ENCODE measurements at regions not wholly inside any gene's neighbourhood (a gene's known extent, or its start where the extent isn't known, plus 50 kb on each side); places are given as distances from the start of the nearest gene placed in this dataset.

DNA sequence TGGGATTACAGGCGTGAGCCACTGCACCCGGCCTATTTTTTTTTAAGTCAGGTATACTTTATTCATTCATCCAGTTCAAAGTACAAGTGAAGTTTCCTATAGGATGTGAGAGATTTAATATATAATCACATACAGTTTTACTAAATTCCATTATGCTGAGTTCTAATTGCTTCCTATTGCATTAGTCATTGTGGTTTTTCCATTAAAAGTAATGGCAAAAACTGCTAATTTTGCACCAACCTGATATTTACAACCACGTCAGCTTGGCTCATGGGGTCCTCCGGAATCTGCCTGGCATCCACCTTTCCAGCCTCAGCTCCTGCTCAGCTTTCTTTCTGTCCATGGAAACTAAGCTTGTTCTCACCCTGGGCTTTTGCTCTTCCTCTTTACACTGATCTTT is 67.0 kb upstream of the CSRP2 start:
- TF ChIP-seq KLF16 (tag by site-specific recombination; IDR thresholded peaks at IDR 0.05) (no peak), ZFP3 (tag by site-specific recombination; IDR thresholded peaks at IDR 0.05; ENCODE audit: low read depth) (no peak), ZNF266 (tag by site-specific recombination; IDR thresholded peaks at IDR 0.05; ENCODE audit: low read depth) (no peak), ZBTB1 (tag by site-specific recombination; IDR thresholded peaks at IDR 0.05) (no peak), ZSCAN30 (tag by site-specific recombination; IDR thresholded peaks at IDR 0.05) (no peak)
- TF ChIP-seq, protein P1, sequence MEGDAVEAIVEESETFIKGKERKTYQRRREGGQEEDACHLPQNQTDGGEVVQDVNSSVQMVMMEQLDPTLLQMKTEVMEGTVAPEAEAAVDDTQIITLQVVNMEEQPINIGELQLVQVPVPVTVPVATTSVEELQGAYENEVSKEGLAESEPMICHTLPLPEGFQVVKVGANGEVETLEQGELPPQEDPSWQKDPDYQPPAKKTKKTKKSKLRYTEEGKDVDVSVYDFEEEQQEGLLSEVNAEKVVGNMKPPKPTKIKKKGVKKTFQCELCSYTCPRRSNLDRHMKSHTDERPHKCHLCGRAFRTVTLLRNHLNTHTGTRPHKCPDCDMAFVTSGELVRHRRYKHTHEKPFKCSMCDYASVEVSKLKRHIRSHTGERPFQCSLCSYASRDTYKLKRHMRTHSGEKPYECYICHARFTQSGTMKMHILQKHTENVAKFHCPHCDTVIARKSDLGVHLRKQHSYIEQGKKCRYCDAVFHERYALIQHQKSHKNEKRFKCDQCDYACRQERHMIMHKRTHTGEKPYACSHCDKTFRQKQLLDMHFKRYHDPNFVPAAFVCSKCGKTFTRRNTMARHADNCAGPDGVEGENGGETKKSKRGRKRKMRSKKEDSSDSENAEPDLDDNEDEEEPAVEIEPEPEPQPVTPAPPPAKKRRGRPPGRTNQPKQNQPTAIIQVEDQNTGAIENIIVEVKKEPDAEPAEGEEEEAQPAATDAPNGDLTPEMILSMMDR (tag by site-specific recombination; IDR thresholded peaks at IDR 0.05) = no peak
- TF ChIP-seq, protein P2, sequence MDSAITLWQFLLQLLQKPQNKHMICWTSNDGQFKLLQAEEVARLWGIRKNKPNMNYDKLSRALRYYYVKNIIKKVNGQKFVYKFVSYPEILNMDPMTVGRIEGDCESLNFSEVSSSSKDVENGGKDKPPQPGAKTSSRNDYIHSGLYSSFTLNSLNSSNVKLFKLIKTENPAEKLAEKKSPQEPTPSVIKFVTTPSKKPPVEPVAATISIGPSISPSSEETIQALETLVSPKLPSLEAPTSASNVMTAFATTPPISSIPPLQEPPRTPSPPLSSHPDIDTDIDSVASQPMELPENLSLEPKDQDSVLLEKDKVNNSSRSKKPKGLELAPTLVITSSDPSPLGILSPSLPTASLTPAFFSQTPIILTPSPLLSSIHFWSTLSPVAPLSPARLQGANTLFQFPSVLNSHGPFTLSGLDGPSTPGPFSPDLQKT (IDR thresholded peaks at IDR 0.05; ENCODE audit: borderline replicate concordance, low read depth, low read length) = no peak
- TF ChIP-seq, protein P3, sequence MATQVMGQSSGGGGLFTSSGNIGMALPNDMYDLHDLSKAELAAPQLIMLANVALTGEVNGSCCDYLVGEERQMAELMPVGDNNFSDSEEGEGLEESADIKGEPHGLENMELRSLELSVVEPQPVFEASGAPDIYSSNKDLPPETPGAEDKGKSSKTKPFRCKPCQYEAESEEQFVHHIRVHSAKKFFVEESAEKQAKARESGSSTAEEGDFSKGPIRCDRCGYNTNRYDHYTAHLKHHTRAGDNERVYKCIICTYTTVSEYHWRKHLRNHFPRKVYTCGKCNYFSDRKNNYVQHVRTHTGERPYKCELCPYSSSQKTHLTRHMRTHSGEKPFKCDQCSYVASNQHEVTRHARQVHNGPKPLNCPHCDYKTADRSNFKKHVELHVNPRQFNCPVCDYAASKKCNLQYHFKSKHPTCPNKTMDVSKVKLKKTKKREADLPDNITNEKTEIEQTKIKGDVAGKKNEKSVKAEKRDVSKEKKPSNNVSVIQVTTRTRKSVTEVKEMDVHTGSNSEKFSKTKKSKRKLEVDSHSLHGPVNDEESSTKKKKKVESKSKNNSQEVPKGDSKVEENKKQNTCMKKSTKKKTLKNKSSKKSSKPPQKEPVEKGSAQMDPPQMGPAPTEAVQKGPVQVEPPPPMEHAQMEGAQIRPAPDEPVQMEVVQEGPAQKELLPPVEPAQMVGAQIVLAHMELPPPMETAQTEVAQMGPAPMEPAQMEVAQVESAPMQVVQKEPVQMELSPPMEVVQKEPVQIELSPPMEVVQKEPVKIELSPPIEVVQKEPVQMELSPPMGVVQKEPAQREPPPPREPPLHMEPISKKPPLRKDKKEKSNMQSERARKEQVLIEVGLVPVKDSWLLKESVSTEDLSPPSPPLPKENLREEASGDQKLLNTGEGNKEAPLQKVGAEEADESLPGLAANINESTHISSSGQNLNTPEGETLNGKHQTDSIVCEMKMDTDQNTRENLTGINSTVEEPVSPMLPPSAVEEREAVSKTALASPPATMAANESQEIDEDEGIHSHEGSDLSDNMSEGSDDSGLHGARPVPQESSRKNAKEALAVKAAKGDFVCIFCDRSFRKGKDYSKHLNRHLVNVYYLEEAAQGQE (tag by site-specific recombination; IDR thresholded peaks at IDR 0.05) = no peak
- TF ChIP-seq, protein P4, sequence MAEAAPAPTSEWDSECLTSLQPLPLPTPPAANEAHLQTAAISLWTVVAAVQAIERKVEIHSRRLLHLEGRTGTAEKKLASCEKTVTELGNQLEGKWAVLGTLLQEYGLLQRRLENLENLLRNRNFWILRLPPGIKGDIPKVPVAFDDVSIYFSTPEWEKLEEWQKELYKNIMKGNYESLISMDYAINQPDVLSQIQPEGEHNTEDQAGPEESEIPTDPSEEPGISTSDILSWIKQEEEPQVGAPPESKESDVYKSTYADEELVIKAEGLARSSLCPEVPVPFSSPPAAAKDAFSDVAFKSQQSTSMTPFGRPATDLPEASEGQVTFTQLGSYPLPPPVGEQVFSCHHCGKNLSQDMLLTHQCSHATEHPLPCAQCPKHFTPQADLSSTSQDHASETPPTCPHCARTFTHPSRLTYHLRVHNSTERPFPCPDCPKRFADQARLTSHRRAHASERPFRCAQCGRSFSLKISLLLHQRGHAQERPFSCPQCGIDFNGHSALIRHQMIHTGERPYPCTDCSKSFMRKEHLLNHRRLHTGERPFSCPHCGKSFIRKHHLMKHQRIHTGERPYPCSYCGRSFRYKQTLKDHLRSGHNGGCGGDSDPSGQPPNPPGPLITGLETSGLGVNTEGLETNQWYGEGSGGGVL (tag by site-specific recombination; IDR thresholded peaks at IDR 0.05) = no peak
- TF ChIP-seq, protein P5, sequence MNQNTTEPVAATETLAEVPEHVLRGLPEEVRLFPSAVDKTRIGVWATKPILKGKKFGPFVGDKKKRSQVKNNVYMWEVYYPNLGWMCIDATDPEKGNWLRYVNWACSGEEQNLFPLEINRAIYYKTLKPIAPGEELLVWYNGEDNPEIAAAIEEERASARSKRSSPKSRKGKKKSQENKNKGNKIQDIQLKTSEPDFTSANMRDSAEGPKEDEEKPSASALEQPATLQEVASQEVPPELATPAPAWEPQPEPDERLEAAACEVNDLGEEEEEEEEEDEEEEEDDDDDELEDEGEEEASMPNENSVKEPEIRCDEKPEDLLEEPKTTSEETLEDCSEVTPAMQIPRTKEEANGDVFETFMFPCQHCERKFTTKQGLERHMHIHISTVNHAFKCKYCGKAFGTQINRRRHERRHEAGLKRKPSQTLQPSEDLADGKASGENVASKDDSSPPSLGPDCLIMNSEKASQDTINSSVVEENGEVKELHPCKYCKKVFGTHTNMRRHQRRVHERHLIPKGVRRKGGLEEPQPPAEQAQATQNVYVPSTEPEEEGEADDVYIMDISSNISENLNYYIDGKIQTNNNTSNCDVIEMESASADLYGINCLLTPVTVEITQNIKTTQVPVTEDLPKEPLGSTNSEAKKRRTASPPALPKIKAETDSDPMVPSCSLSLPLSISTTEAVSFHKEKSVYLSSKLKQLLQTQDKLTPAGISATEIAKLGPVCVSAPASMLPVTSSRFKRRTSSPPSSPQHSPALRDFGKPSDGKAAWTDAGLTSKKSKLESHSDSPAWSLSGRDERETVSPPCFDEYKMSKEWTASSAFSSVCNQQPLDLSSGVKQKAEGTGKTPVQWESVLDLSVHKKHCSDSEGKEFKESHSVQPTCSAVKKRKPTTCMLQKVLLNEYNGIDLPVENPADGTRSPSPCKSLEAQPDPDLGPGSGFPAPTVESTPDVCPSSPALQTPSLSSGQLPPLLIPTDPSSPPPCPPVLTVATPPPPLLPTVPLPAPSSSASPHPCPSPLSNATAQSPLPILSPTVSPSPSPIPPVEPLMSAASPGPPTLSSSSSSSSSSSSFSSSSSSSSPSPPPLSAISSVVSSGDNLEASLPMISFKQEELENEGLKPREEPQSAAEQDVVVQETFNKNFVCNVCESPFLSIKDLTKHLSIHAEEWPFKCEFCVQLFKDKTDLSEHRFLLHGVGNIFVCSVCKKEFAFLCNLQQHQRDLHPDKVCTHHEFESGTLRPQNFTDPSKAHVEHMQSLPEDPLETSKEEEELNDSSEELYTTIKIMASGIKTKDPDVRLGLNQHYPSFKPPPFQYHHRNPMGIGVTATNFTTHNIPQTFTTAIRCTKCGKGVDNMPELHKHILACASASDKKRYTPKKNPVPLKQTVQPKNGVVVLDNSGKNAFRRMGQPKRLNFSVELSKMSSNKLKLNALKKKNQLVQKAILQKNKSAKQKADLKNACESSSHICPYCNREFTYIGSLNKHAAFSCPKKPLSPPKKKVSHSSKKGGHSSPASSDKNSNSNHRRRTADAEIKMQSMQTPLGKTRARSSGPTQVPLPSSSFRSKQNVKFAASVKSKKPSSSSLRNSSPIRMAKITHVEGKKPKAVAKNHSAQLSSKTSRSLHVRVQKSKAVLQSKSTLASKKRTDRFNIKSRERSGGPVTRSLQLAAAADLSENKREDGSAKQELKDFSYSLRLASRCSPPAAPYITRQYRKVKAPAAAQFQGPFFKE (tag by site-specific recombination; IDR thresholded peaks at IDR 0.05; ENCODE audit: borderline replicate concordance) = no peak
- TF ChIP-seq, protein P6, sequence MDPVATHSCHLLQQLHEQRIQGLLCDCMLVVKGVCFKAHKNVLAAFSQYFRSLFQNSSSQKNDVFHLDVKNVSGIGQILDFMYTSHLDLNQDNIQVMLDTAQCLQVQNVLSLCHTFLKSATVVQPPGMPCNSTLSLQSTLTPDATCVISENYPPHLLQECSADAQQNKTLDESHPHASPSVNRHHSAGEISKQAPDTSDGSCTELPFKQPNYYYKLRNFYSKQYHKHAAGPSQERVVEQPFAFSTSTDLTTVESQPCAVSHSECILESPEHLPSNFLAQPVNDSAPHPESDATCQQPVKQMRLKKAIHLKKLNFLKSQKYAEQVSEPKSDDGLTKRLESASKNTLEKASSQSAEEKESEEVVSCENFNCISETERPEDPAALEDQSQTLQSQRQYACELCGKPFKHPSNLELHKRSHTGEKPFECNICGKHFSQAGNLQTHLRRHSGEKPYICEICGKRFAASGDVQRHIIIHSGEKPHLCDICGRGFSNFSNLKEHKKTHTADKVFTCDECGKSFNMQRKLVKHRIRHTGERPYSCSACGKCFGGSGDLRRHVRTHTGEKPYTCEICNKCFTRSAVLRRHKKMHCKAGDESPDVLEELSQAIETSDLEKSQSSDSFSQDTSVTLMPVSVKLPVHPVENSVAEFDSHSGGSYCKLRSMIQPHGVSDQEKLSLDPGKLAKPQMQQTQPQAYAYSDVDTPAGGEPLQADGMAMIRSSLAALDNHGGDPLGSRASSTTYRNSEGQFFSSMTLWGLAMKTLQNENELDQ (tag by site-specific recombination; IDR thresholded peaks at IDR 0.05; ENCODE audit: low read depth) = no peak

Measured in HEK293 (cell line).